HG03039 (cell line): ENCODE measurements at regions not wholly inside any gene's neighbourhood (a gene's known extent, or its start where the extent isn't known, plus 50 kb on each side); places are given as distances from the start of the nearest gene placed in this dataset.
A peak's percentile ranks its signal among the peaks of the same experiment; 100 is the strongest.
"Not testable (repeated sequence)": the region's sequence is repeated elsewhere in the genome, so short reads cannot be mapped to it uniquely, and the experiment has no call there.

ENCODE experiments used
- ATAC-seq: cut with Tn5 transposase; IDR thresholded peaks from one replicate; pipeline ENCODE4 v1.9.1; 2021; ENCODE audit warnings: mild to moderate bottlenecking, moderate library complexity; ENCODE audit not compliant: unreplicated experiment

- ATAC-seq = no peak
These were observed 169.0 kb upstream of the ATP2B1 start for GRCh38 chr12:89877671-89878070.

- ATAC-seq = no peak
These were observed 168.5 kb upstream of the ATP2B1 start for GRCh38 chr12:89877136-89877535.

- ATAC-seq = no peak
These were observed 167.2 kb upstream of the ATP2B1 start for GRCh38 chr12:89875809-89876208.

GRCh38 chr12:89875225-89875624 lies 166.6 kb upstream of the ATP2B1 start:
- ATAC-seq = no peak

GRCh38 chr12:89874146-89874545 lies 165.5 kb upstream of the ATP2B1 start:
- ATAC-seq = no peak

GRCh38 chr12:89873745-89874144 lies 165.1 kb upstream of the ATP2B1 start:
- no peak for ATAC-seq

GRCh38 chr12:89872922-89873630 lies 164.4 kb upstream of the ATP2B1 start:
- no peak for ATAC-seq

- no peak for ATAC-seq
These were observed 162.0 kb upstream of the ATP2B1 start for GRCh38 chr12:89870413-89871184.

GRCh38 chr12:89867611-89868010 lies 159.0 kb upstream of the ATP2B1 start:
- ATAC-seq = not testable (repeated sequence)

DNA sequence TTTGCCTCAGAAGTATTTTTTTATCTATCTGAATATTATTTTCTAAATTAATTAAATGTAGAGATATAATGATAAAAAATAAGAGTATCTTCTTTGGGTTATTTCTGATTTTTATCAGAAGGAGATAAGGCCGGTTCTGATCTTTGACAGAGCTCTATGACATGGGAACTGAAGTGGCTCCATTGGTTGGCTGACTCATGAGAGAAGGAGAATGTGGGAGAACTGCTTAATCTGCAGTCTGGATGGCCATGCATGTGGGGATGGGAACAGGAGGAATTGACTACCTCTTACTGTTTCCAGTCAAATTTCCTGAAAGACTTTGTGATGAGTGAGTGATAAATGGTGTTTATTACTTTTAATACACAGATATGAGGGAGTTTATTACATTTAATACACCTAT lies 155.8 kb upstream of the ATP2B1 start:
- ATAC-seq = no peak

GRCh38 chr12:89863968-89864367 lies 155.3 kb upstream of the ATP2B1 start:
- ATAC-seq = no peak

DNA sequence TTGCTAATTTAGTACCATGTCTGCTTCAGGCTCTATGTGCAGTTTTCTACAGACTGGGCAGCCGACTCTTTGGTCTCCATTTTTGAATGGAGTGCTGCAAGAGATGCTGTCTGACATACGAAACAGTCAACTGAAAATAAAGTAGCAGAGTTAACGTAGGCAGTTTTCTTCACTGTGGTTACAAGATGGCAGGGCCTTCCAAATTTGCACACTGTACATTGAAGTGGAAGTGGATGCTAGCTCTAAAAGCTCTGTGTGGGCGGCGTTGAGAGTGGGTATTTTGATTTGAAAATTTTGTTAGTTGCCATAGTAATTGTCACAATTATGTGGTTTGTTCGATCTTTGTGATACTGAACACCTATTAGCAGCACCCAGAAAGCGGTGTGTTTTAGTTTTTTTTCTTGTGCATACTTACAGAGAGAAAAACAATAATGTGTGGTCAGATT lies 154.9 kb upstream of the ATP2B1 start:
- ATAC-seq = peak; percentile 48

- ATAC-seq = peak; percentile 45
These were observed 154.1 kb upstream of the ATP2B1 start for GRCh38 chr12:89862511-89863445.

DNA sequence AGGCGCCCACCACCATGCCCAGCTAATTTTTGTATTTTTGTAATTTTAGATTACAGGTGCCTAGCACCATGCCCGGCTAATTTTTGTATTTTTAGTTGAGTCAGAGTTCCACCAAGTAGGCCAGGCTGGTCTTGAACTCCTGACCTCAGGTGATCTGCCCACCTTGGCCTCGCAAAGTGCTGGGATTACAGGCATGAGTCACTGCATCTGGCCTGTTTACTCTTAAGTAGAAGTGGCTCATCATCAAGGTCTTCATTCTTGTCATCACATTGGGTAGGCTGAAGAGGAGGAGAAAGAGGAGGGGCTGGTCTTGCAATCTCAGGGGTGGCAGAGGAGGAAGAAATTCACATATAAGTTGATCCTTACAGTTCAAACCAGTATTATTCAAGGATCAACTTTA lies 152.4 kb upstream of the ATP2B1 start:
- no peak for ATAC-seq

DNA sequence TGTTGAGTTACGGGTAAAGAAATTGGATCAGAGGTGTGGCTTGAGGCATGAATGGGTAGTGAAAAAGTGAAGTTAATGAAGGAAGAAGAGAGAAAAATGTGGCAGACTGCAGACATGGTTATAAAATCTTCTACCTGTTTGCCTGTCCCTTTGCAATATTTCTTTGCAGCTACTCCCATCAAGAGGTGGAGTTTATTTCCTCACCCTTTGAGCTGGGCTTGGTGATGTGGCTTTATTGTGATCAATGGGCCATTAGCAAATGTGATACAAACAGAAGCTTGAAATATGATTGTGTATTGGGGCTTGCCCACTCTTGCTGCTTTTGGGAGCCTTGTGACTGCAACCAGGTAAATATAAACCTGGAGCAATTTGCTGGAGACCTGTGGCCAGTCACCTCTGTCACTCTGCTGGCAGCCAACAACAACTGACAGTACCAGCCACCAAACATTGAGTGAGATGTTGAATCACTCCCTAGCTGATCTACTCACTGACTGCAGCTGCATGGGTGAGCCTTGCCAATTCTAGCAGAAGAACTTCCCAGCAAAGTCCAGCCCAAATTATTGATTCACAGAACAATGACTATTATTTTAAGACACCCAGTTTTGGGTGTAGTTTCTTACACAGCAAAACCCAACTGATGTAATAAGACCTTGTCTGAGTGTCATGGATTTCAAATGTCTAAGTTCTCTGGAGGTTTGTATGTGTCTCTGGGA lies 151.0 kb upstream of the ATP2B1 start:
- ATAC-seq = no peak

DNA sequence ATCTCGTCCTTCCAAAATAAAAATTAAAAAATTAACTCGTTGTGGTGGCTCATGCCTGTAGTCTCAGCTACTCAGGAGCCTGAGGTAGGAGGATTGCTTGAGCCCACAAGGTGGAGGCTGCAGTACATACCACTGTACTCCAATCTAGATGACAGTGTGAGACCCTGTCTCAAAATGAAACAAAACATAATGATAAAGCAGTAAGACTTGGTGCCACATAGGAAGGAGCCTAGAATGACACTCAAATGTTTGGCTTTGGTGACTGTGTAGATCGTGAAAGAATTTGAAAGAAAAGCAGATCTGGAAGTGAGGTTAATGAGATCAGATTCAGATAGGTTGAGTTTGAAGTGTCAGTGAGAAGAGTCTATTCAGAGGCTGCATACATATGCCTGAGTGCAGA lies 150.1 kb upstream of the ATP2B1 start:
- ATAC-seq = no peak

GRCh38 chr12:89857652-89858274 lies 149.1 kb upstream of the ATP2B1 start:
- peak; percentile 31 for ATAC-seq

- peak; percentile 83 for ATAC-seq
These were observed 147.8 kb upstream of the ATP2B1 start for GRCh38 chr12:89856431-89856830.

DNA sequence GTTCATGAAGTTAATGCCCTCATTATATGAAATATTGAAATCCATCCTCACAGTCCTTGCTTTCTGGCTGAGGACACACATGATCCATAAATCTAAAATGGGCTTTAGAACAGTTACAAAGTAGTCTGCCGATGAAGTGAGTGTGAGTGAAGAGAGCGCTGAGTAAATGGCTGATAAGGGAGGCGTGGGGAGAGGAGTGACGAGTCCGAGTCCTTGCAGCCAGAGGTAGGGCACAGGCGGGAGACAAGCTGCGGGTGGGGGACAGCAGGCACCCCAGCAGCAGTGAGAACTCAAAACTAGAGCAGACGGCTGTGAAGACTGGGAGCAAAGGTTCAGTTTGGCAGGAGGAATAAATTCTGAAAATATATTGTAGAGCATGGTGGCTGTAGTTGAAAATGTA lies 140.1 kb upstream of the ATP2B1 start:
- no peak for ATAC-seq

- no peak for ATAC-seq
These were observed 137.9 kb upstream of the ATP2B1 start for GRCh38 chr12:89846473-89847055.
